NCI-H774 (cell line): ENCODE measurements at regions not wholly inside any gene's neighbourhood (a gene's known extent, or its start where the extent isn't known, plus 50 kb on each side); places are given as distances from the start of the nearest gene placed in this dataset.
"Not testable (repeated sequence)": the region's sequence is repeated elsewhere in the genome, so short reads cannot be mapped to it uniquely, and the experiment has no call there.

Experiments
- DNase-seq: peaks from one replicate; lab custom pipeline; 2025; lab: John Stamatoyannopoulos, UW

DNA sequence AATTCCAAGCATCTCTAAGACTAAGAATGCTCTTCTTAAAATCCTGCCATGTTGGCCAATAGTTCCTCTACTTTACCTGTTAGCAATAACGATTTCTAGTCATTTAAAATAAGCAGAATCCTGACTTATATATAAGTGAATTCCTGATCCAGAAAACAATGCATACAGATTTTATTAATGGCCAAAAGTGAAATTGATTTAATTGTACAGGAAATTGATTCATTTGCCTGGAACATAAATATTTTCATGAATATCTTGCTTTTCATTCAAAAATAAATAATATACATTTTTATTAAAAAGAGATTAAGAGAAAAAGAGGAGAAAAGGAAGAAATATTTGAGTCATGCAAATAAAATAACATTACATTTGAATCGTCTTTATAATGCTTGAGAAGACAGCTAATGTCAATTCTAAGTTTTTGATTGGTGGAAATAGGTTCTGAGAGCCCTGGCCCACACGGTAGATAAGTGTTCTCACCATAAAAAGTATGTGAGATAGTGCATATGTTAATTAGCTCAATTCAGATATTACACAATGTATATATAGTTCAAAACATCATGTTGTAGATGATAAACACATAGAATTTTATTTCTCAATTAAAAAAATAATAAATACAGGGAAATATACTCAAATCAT, 323.2 kb upstream of the MIR17HG start:
- DNase-seq, result no peak

DNA sequence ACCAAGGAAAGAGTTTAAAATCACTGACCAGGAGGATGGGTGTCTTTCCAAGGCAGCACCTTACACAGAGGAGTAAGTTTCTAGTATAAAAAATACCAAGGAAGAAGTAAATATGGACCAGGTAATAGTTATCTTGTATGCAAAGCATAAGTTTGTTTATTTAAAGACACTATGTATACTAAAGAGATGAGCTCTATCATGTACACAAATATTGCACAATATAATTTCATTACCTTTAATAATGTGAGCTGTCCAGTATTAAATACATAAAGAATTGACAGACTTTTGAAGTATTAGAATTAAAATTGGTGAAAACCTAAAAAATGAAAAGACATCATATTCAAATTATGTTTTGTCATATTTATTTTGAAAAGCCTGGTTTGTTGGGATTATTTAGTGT, 322.0 kb upstream of the MIR17HG start:
- DNase-seq, result no peak

DNA sequence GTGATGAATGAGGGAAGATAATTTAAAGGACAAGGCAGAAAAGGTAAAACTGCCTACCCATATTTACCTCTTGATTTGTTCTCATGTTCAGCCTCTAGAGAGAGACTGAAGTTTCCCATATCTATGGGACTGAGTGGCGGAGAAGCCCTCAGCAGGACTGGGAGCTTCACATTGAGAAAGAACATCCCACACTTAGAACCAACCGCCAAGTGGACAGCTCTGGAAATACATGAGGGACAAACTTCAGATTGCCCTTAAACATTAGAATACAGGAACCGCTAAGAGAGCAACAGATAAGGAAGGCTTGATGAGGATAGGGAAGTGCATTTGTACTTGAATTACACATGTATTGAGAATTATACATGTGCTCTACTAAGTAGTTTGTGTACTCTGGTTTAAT, 316.0 kb upstream of the MIR17HG start:
- no peak for DNase-seq

DNA sequence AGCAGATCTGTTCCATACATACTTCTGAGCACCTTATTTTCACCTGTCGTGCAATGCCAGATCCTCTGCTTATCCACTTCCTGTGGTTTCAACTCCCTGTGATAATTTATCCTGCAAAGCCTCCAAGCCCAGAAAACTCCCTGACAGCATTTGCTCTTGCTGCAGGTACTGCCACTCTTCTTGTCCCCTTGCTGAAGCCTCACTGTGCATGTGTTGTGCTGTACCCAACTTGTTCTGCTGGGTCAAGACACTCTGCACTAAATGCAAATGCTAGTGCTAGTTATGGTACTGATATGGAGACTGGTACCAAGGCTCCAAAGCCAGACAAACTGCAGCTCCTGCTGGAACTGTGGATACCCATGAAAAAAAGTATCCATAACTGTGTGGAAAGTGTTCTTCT, 315.4 kb upstream of the MIR17HG start:
- DNase-seq, result no peak

DNA sequence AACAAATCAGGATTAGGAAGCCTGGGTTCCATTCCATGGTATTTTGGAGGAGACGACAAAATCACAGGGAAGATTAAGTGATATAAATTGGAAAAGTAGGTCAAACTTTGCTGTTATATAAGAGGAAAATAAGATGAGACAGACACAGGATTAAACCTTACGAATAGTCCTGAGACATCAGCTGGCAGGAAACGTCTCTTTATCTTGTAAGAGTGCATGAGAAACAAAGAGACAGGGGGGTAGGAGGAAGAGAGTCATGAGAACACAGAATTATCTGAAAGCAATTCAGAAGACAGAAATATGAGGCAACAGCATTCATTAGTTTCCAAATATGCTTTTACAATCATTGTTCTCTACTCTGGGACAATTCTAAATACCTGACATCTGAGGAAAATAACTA, 310.6 kb upstream of the MIR17HG start:
- DNase-seq, result no peak

DNA sequence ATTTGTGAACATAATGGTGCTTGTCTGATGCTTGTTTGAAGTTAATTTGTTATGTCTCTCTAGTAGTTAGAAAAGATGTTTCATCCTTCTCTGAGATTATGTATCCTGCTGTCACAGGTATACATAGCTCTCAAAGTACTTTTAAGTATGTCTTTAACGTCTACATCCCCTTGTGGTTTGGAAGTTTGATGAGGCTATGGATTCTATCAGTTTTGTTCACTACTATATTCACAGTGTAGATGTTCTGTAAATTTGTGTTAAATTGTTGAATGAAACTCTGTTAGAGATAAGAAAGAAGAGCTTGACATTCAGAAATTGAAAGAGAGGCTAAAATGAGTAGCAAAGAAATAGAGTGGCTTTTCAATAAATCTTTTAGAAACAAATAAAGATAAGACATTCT, 304.6 kb upstream of the MIR17HG start:
- no peak for DNase-seq

DNA sequence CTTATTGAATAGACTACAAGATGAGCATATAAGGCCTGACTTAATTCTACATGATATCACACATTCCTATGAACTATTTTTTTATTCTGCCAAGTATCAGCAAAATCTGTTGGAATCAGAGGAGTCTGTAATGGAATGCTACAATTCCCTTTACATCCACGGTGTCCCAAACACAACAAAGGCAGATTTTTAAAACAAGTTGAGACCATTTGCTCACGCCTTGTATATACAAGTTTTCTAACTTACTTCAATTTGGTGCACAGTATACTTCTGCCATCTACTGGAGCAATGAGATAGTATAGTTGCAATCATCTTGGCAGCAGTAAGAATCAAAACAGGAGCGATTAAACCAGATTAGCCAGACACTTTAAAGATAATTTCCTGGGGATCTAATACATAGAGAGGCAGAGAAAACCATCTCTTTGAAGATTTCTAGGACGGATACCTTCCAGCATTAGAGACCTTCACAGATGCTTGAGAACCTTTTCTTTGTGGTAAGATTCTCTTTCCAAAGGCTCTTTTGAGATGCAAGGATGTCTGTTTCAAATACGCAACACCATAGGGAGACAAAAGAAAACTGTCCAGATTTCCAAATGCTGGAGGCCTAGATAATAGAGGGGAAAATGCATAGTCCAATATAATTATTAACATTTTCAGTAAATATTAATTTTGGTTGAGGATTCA, 302.0 kb upstream of the MIR17HG start:
- no peak for DNase-seq

DNA sequence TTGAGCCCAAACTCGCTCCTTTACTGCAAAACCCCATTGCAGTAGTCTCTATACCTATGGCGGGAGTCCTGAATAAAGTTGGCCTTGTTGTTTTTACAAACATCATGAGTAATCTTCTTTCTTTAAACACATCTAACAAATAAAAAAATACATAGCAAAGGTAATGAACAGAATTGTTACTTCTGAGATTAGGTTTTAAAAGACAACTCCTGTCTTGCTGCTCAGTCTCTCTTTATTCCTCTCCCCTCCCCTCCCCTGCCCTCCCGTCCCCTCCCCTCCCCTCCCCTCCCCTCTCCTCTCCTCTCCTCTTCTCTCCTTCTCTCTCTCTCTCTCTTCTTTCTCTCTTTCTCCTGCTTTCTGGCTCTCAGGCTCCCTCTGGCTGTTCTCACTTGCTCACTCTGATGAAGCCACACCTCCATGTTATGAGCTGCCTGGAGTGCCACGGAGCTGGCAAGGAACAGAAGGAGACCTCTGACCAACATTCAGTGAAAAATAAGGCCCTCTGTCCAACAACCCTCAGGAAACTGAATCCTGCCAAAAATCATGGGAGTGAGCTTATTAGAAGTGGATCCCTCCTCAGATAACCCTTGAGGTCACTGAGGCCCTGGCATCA, 300.7 kb upstream of the MIR17HG start:
- no peak for DNase-seq

DNA sequence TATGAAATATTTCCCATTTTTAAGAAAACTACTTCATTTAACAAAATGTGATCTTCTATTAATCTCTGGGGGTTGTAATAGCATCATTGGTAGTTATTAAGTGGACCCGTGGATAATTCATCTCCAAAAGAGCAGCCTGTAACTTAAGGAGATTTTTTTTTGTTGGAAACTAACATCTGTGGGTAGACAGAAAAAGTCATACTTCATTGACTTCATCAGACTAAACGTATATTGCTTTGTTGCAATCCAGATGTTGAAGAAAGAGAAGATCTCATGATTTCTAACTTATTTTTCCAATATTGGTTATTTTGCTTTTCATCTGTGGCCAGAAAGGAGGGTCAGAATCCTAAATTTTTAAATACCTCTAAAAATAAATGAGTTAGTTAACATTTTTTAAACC, 296.5 kb upstream of the MIR17HG start:
- DNase-seq, result no peak

DNA sequence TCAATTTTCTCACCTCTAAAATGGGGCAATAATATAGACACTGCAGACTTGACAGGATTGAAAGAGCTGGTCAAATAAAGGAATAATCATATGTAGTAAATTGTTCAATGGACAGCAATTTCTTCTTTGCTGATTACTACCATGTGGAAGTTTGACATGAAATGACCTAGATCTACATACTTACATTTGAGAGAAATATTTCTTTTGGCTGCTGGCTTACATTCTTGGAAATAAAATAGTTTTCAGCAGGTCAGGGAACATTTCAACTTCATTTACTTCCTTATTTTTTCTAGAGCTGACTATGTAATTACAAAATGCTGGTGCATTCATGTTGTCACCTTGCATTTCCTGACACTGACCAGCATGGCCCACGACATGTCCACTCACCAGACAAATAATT, 294.6 kb upstream of the MIR17HG start:
- no peak for DNase-seq

DNA sequence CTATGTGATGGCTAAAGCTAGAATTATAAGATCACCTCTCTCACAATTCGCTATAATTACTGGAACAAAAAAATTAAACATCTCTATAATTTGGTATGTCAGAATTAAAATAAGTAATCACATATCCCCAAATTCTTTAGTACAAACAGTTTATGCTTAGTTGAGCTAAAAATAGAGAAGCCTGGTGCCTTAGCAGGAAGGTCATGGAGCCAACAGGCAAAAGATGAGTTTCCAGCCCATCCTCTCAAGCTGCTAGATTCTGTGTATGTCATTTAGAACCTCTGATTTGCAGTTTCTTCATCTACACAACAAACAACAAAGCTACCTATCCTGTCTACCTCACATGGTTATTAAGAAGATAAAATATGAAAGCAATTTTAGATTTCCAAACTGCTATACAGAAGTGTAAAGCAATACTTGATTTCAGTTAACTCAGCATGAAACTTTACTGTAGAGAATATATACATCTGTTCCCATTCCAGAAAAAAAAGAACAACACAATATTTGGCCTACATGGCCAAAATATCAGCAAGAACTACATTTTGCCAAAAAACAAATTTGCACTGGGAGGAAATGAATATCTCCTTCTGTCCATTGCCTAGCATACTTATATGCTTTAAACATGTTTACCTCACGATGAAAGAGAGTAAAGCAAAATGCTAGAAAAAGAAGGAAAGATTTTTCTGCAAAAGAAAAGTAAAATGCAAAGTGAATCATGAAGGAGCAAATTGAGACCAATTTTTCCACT, 294.0 kb upstream of the MIR17HG start:
- DNase-seq, result no peak

DNA sequence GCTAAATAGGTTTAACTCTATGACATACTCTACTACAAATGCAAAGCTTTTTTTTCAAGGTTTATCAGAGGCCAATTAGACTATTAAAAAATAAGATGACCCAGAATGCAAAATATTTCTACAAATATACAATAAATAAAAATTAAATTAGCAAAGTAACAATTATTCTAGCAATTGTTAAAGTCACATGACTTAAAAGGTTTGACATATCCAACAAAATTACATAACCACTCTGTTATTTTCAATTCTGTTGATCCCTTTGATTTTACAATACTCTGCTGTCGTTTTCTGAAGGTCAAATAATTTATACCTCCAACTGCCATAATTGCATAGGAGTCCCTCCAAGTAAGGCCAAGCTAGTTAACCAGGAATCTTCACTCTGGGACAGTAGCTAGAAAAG, 292.6 kb upstream of the MIR17HG start:
- DNase-seq, result no peak

DNA sequence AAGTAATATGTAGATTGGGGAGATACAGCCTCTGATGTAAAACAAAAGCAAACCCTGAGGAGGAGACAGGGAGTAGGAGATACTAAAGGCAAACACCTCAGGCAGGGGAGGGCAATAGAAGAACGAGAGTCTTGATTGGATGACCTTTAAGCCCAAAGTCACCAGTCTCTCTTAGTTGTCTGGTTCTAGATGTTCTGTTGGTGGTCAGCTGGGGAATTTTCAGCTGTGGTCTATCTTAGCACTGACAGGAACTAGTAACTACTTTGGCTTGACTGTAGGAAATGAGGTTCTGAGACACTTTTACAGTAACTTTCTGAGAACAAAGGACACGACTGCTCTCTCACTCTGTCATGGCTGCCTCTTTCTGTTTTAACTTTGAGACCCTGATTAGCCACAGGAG, 290.7 kb upstream of the MIR17HG start:
- DNase-seq, result no peak

DNA sequence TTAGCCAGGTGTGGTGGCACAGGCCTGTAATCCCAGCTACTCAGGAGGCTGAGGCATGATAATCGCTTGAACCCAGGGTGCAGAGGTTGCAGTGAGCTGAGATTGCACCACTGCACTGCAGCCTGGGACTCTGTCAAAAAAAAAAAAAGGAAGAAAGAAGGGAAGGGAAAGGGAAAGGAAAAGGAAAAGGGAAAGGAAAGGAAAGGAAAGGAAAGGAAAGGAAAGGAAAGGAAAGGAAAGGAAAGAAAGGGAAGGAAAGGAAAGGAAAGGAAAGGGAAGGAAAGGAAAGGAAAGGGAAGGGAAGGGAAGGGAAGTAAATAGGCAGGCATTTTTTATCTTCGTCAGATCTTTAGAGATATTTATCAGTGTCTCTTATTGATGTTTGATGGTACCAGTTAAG, 290.0 kb upstream of the MIR17HG start:
- not testable (repeated sequence) for DNase-seq

DNA sequence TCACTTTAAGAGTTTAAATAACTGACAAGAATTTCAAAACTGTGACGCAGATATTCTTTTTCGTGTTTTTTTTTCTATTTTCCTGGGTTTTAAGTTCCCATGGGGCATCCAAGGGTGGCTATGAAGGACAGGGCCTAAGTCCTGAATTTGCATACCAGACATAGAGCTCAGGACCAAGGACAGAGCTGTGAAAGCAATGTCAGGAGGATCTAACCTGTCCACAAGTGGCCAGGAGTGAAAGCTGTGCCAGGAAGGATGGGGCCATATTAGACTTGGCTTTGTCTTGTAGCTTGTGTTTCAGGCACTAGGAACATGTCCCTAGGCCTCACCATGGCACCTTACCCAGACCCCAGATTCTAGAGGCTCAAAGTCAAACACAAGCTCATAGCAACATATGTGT, 289.4 kb upstream of the MIR17HG start:
- no peak for DNase-seq

DNA sequence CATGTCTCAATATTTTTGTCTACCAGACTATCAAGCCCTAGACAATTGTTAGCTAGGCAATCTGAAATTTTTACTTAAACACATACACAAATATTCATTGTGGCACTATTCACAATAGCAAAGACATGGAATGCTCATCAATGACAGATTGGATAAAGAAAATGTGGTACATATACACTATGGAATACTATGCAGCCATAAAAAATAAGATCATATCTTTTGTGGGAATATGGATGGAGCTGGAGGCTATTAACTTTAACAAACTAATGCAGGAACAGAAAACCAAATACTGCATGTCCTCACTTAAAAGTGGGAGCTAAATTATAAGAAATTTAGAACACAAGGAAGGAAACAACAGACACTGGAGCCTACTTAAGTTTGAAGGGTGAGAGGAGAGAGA, 288.6 kb upstream of the MIR17HG start:
- DNase-seq, result no peak

DNA sequence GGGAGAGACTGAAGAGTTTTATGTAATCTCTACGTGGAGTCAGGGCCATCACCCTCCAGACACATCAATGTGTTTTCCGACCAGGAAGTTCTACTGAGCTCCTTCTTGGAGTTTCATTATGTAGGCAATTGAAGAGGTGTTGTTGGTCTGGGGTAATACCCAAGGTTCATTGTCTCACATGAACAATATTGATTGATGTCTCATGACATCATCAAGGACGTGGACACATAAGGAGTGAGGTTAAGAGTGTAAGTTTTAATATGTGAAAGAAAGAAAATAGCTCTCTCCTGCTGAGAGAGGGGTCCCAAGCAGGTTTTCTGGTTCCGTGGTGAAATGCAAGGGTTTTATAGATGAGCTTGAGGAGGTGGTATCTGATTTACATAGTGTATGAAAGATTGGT, 280.7 kb upstream of the MIR17HG start:
- DNase-seq, result no peak

DNA sequence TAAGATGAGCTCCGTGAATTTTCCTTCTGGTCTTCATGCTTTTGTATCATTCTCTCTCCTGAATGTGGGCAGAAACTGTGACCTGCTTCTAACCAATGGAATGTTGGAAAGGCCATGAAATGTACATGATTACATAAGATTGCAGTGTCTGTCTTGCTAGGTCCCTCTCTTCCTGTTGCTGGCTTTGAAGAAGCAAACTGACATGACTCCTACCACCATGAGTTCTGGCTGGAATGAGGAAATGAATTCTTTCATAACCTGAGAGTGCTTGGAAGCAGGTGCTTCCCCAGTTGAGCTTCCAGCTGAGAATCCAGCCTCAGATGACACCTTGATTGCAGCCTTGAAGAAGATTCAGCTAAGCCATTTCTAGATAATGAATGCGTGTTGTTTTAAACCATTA, 275.0 kb upstream of the MIR17HG start:
- no peak for DNase-seq

DNA sequence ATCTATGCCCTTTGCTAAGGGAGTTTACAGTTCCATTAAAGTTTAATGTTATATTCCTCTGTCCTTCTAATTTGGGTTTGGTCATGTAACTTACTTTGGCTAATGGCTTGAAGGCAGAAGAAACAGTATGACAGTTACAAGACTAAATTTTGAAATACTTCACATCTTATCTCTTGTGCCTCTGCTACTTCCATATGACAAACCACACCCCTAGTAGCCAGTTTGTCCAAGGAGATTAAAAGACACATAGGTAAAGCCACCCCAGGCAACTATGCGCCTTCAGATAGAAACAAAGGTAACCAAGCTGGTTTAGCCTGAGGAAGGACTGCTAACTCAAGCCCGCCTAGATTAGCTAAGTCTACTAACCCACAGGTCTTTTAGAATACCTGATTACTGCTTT, 273.4 kb upstream of the MIR17HG start:
- no peak for DNase-seq

DNA sequence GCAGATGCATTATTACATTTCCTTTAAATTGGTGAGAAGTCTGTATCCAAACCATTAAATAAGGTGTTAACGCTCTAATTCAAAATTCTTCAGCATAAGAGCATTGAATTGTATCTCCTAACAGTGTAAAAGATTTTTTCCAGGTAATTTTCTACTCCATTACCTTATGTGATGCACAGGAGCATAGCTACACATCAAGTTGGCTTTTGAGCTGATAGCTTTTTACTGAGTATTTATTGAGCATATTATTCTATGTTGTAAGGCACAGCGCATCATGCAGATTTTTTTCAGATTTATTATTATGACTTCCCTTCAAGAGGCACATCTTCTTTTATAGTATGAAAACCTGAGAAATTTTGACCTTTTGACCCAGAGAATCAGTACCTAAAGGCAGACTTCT, 270.7 kb upstream of the MIR17HG start:
- DNase-seq, result no peak

DNA sequence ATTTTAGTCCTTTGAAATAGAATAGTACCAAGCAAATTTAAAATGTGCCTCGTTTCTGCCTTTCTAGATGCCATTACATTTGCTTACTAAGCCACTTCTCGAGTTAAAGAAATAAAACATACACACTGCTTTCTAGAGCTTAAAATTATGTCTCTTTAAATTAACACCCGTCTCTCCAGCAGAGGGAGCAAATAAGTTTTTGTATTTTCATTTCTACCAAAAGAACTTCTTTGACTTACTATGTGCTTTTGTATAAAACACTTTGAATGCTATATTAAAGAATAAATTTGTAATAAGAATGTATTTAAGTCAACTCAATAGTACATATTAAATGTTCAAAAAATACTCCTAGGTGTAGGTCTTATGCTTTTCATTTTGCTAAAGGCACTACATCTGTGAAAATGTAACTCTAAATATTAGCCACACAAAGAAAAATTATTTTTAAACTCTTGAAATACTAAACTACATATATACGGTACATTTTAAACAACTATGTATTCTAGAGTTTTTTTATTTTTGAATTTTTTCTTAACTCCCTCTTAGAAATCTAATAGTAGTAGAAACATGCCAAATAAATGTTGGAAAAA, 269.3 kb upstream of the MIR17HG start:
- no peak for DNase-seq

DNA sequence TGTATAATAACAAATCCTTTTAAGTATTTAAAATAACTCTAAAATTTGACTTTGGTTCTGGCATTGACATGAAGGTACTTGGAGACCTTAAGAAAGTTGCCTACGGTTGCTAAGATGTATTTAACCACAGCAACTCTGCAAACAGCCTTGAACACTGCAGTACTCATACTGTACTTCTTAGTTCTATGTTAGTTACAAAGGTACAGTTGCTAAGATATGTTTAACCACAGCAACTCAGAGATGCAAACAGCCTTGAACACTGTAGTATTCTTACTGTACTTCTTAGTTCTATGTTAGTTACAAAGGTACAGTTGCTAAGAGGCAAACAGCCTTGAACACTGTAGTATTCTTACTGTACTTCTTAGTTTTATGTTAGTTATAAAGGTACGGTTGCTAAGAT, 268.3 kb upstream of the MIR17HG start:
- DNase-seq, result no peak

DNA sequence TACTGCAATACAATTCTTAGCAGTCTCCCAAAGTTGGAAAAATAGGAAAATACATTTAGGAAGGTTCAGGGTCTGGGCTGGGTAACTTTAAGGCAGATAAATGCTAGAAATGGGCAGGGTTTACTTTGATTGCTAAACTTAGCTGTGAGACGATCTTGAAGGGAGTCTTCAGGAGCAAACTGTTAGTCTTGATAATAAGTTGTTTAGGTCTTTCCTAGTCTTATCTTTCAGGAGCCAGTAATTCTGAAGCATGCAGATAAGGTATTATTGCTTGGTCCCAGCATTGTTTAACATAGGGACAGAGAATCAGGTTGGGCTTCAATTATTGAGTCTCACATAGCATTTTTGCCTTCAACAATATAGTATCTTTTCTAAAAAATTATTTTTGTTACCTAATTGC, 262.4 kb upstream of the MIR17HG start:
- DNase-seq, result no peak
